ENCODE measurements at regions not wholly inside any gene's neighbourhood (a gene's known extent, or its start where the extent isn't known, plus 50 kb on each side); places are given as distances from the start of the nearest gene placed in this dataset.

GRCh38 chr20:21033817-21034216 is 72.3 kb downstream of the LINC00237 start:
- ChIA-PET POLR2A (no interaction called here), CTCF (no interaction called here)
- no peaks in the 10 kb centered on the region for H3K36me3 ChIP-seq (ENCODE audit: control insufficient read depth, insufficient read depth, low read length)
- H3K9me3 ChIP-seq = peaks cover 1% of the 10 kb centered on the region; the same call in 1 of the 2 replicates
- no peaks in the 10 kb centered on the region for H3K4me1 ChIP-seq
- H3K4me1 Mint-ChIP-seq (ENCODE audit: low read depth, unreplicated experiment) = peaks cover 15% of the 10 kb centered on the region
- no peak overlapping the region for H3K4me3 ChIP-seq (ENCODE audit: low read depth, low read length)
- TF ChIP-seq, protein P1, sequence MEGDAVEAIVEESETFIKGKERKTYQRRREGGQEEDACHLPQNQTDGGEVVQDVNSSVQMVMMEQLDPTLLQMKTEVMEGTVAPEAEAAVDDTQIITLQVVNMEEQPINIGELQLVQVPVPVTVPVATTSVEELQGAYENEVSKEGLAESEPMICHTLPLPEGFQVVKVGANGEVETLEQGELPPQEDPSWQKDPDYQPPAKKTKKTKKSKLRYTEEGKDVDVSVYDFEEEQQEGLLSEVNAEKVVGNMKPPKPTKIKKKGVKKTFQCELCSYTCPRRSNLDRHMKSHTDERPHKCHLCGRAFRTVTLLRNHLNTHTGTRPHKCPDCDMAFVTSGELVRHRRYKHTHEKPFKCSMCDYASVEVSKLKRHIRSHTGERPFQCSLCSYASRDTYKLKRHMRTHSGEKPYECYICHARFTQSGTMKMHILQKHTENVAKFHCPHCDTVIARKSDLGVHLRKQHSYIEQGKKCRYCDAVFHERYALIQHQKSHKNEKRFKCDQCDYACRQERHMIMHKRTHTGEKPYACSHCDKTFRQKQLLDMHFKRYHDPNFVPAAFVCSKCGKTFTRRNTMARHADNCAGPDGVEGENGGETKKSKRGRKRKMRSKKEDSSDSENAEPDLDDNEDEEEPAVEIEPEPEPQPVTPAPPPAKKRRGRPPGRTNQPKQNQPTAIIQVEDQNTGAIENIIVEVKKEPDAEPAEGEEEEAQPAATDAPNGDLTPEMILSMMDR (IDR thresholded peaks at IDR 0.05; ENCODE audit: insufficient read depth in 1 of 2, low read depth in 1 of 2, low read length in 1 of 2, severe bottlenecking in 1 of 2, unreplicated experiment in 1 of 2) = no peak
- H3K27me3 Mint-ChIP-seq (ENCODE audit: insufficient read depth, unreplicated experiment) = no peaks in the 10 kb centered on the region
- no TSS peak for BruUV-seq (replicated peaks)
- peaks cover under 1% of the 10 kb centered on the region for H3K9me3 Mint-ChIP-seq (ENCODE audit: unreplicated experiment)
- no peak overlapping the region for H3K4me3 Mint-ChIP-seq (ENCODE audit: unreplicated experiment)
- H3K27ac Mint-ChIP-seq (ENCODE audit: unreplicated experiment) = no peak overlapping the region
- no peak for DNase-seq
- intact Hi-C loops (cut with micrococcal nuclease; ENCODE audit: unreplicated experiment) = no loop called here
- H3K27me3 ChIP-seq (replicated peaks; ENCODE audit: control insufficient read depth, insufficient read depth, low read length) = no peaks in the 10 kb centered on the region
- H3K36me3 Mint-ChIP-seq (ENCODE audit: insufficient read depth, unreplicated experiment) = no peaks in the 10 kb centered on the region

DNA sequence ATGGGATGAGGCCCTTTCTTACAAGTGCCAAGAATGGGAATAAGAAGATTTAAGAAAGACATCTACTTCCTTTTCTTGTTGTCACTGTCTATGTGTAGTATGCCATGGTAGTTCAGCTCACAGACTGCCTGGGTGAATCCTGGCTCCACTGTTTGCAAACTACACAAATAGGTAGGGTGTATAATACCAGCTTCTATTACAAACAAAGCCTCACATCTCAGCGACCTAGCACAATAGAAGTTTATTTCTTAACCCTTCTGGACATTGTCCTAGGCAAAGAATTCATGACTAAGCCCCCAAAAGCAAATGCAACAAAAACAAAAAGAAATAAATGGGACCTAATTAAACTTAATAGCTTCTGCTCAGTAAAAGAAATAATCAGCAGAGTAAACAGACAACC is 74.5 kb downstream of the LINC00237 start:
- Histone ChIP-seq H3K9me3 (no peaks in the 10 kb centered on the region), H3K27me3 (replicated peaks; ENCODE audit: control insufficient read depth, insufficient read depth, low read length) (no peaks in the 10 kb centered on the region), H3K36me3 (ENCODE audit: control insufficient read depth, insufficient read depth, low read length) (no peaks in the 10 kb centered on the region), H3K4me1 (no peaks in the 10 kb centered on the region), H3K4me3 (ENCODE audit: low read depth, low read length) (no peak overlapping the region)
- ChIA-PET CTCF (no interaction called here), POLR2A (no interaction called here)
- Mint-ChIP-seq H3K9me3 (ENCODE audit: unreplicated experiment) (no peaks in the 10 kb centered on the region), H3K27ac (ENCODE audit: unreplicated experiment) (no peak overlapping the region), H3K27me3 (ENCODE audit: insufficient read depth, unreplicated experiment) (no peaks in the 10 kb centered on the region), H3K4me3 (ENCODE audit: unreplicated experiment) (no peak overlapping the region), H3K4me1 (ENCODE audit: low read depth, unreplicated experiment) (peaks cover 15% of the 10 kb centered on the region), H3K36me3 (ENCODE audit: insufficient read depth, unreplicated experiment) (no peaks in the 10 kb centered on the region)
- no TSS peak for BruUV-seq (replicated peaks)
- intact Hi-C loops (cut with micrococcal nuclease; ENCODE audit: unreplicated experiment) = no loop called here
- TF ChIP-seq, protein P1 (IDR thresholded peaks at IDR 0.05; ENCODE audit: insufficient read depth in 1 of 2, low read depth in 1 of 2, low read length in 1 of 2, severe bottlenecking in 1 of 2, unreplicated experiment in 1 of 2) = no peak
- DNase-seq = no peak

DNA sequence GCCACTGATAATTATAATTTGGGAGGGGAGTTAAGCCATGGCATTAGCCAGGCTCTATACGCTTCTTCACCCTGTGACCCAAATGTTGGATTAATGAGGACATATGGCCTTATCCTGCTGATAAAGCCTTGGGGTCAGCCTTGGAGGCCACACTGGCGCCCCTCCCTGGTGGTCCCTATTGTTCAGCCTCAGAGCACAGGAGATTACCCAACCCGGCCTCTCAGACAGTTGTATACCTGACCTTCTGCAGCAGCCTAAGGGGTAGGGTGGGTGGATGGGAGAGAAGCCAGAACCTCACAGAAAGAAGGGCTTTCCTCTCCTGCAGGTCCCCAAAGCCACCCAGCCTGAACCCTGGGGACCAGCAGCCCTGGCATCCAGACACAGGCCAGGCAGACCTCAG is 76.8 kb downstream of the LINC00237 start:
- Histone ChIP-seq H3K9me3 (no peaks in the 10 kb centered on the region), H3K4me3 (ENCODE audit: low read depth, low read length) (no peak overlapping the region), H3K27me3 (replicated peaks; ENCODE audit: control insufficient read depth, insufficient read depth, low read length) (no peaks in the 10 kb centered on the region), H3K36me3 (ENCODE audit: control insufficient read depth, insufficient read depth, low read length) (no peaks in the 10 kb centered on the region), H3K4me1 (no peaks in the 10 kb centered on the region)
- intact Hi-C loops (cut with micrococcal nuclease; ENCODE audit: unreplicated experiment) = no loop called here
- TF ChIP-seq, protein P1 (IDR thresholded peaks at IDR 0.05; ENCODE audit: insufficient read depth in 1 of 2, low read depth in 1 of 2, low read length in 1 of 2, severe bottlenecking in 1 of 2, unreplicated experiment in 1 of 2) = no peak
- no TSS peak for BruUV-seq (replicated peaks)
- Mint-ChIP-seq H3K9me3 (ENCODE audit: unreplicated experiment) (no peaks in the 10 kb centered on the region), H3K27ac (ENCODE audit: unreplicated experiment) (no peak overlapping the region), H3K27me3 (ENCODE audit: insufficient read depth, unreplicated experiment) (no peaks in the 10 kb centered on the region), H3K4me3 (ENCODE audit: unreplicated experiment) (no peak overlapping the region), H3K36me3 (ENCODE audit: insufficient read depth, unreplicated experiment) (no peaks in the 10 kb centered on the region), H3K4me1 (ENCODE audit: low read depth, unreplicated experiment) (peaks cover 15% of the 10 kb centered on the region)
- POLR2A ChIA-PET = no interaction called here
- DNase-seq = no peak
- CTCF ChIA-PET = no interaction called here
